GM19239 (cell line): ENCODE measurements at regions not wholly inside any gene's neighbourhood (a gene's known extent, or its start where the extent isn't known, plus 50 kb on each side); places are given as distances from the start of the nearest gene placed in this dataset.
"Not testable (repeated sequence)": the region's sequence is repeated elsewhere in the genome, so short reads cannot be mapped to it uniquely, and the experiment has no call there.

Experiments used
- DNase-seq: peaks from one replicate; pipeline ENCODE4 v3.0.0; 2011; ENCODE audit warnings: low spot score; ENCODE audit not compliant: insufficient read length
- FAIRE-seq: peaks from 2 replicates; lab custom pipeline; 2011; peaks lifted over from hg19 to GRCh38; lab: Jason Lieb, UNC

DNA sequence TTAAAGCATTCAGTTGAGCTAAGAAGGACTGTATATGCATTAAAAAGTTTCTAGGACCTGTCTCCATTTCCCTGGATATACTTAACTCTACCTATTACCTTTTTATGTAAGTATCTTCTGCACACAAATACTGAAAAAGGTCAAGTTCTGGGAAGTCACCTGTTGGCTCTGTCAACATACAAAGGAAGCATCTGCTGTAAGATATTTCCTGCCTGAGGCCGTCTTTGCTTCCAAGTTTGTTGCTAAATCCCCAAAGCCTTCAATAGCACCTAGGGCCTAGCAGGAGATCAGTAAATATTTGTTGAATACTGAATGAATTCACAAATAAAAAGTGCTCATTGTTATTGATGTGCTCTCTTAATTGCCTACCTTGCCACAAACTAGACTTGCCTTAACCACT, 188.4 kb downstream of the DUSP6 start:
- FAIRE-seq = no peak
- DNase-seq = no peak

DNA sequence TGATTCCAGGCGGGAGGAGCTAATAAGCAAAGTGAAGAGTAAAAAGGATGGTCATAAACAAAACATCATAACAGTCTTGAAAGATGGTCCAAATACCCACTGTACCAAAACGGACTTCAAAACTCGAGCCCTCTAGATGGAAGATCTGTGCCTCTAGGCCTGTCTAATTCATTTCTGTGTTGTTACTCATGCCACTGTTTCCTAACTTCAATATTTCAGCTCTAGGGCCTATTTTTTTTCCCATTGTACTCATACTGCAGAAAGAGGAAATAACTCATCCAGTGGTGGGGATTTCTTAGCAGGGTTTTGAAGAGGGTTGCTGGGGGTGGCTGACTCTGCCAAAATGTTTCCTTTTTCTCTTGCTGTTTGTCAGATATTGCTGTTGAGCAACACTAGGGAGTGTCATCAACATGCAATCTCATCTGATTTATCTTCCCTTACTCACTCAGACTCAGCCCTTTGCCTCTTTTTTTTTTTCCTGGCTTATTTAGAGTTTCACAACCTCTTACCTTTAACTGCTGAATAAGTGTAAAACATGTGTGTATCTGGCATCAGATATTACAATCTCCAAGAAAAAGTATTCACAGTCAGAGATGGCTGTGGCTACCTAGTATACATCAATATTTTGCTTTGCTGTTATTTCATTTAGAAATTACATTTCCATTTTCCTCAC, 189.6 kb downstream of the DUSP6 start:
- DNase-seq (no peak), FAIRE-seq (no peak)

- FAIRE-seq (no peak), DNase-seq (no peak)
Observed at GRCh38 chr12:89161557-89161956, 190.7 kb downstream of the DUSP6 start.

- FAIRE-seq (no peak), DNase-seq (no peak)
Observed at GRCh38 chr12:89160716-89161123, 191.6 kb downstream of the DUSP6 start.

GRCh38 chr12:89157413-89157812, 194.9 kb downstream of the DUSP6 start:
- no peak for FAIRE-seq
- no peak for DNase-seq

GRCh38 chr12:89156862-89157262, 195.4 kb downstream of the DUSP6 start:
- no peak for DNase-seq

GRCh38 chr12:89156340-89156739, 196.0 kb downstream of the DUSP6 start:
- DNase-seq = no peak
- FAIRE-seq = no peak

More at GRCh38 chr12:89156862-89157262, 195.4 kb downstream of the DUSP6 start:
- no peak for FAIRE-seq

DNA sequence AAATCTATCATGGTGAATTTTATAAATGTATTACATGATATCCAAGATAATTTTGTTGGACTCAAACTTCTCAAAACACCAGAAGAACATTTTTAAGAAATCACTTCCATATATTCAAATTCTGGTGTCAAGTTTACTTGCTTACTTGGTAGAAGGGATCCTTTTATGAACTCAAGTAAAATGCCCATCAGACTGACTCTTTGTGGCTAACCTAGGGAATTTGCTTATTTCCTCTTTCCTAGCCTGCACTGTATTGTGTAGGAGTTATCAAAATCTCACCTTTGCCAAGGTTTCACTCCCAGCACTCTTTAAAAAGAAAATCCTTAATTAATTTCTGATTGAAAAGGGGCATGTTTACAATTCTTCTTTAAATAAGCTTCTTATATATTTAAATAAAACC, 196.5 kb downstream of the DUSP6 start:
- no peak for DNase-seq
- FAIRE-seq = no peak

- no peak for DNase-seq
- FAIRE-seq = no peak
Observed at GRCh38 chr12:89154743-89155499, 197.4 kb downstream of the DUSP6 start.

- no peak for FAIRE-seq
- DNase-seq = no peak
Observed at GRCh38 chr12:89153341-89153740, 199.0 kb downstream of the DUSP6 start.

DNA sequence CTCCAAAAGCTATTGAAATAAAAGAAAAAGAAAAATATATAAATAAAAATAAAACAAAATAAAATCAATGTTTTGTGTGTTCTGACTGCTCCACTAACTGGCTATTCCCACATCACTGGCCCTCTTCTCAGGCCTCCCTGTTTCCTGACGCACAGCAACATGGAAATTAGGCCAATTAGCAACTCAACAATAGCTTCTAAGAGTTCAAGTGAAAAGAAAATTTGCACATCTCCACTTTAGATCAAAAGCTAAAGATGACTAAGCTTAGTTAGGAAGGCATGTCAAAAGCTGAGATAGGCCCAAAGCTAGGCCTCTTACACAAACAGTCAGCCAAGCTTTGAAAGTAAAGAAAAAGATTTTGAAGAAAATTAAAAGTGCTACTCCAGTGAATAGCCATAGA, 200.8 kb downstream of the DUSP6 start:
- DNase-seq (no peak), FAIRE-seq (no peak)

- not testable (repeated sequence) for DNase-seq, FAIRE-seq
Observed at GRCh38 chr12:89150789-89151188, 201.5 kb downstream of the DUSP6 start.

- no peak for FAIRE-seq
Observed at GRCh38 chr12:89140602-89141238, 211.6 kb downstream of the DUSP6 start.

GRCh38 chr12:89140141-89140540, 212.2 kb downstream of the DUSP6 start:
- no peak for FAIRE-seq

More at GRCh38 chr12:89140602-89141238, 211.6 kb downstream of the DUSP6 start:
- DNase-seq = no peak

DNA sequence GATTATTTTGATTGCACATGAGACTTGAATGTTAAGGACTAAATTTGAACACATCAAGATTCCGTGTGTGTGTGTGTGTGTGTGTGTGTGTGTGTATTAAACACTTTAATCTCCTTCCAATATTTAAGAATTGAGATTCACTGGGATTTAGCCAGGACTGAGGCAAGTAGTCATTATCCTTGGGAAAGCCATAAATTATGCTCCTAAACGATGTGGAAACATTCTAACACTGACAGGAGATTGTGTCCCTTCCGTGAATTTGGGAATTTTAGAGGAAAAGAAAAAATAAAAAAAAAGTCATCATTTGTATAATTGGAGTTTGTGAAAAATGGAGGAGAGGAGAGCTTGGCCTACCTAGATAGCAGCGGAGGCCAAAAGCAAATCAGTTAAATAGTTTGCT, 212.9 kb downstream of the DUSP6 start:
- no peak for FAIRE-seq
- no peak for DNase-seq

More at GRCh38 chr12:89140141-89140540, 212.2 kb downstream of the DUSP6 start:
- DNase-seq = no peak

DNA sequence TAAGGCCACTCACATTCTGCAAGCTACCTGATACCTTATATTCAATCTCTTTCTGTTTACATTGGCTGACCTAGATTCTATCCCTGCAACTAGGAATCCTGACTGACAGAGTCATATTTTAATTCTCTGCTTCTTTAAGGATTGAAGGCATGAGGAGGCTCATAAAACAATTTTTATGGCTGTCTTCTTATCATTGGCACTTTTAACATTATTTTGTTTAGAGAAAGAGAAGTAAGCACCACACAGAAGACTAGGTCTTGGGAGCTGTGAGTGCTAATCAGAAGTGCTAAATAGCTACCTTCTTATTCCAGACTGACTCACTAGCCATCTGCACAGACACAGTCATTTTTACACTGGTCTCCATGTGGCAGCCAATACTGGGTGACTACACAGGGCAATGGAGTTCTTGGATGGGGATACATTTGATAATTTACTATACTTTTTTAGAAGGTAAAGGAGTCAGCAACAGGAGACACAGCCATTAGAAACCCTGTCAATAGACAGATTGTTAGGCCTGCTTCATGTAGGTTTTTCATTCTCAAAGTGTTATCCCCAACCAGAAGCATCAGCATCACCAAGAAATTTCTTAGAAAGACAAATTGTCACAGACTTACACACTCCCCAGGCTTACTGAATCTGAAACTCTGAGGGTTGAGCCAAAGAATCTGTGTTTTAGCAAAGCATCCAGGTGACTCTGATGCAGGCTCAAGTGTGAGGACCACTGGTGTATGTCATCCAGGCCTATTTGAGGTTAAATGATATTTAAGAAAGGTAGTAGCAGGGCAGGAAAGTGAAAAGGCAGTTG, 214.1 kb downstream of the DUSP6 start:
- DNase-seq = no peak
- FAIRE-seq = no peak

DNA sequence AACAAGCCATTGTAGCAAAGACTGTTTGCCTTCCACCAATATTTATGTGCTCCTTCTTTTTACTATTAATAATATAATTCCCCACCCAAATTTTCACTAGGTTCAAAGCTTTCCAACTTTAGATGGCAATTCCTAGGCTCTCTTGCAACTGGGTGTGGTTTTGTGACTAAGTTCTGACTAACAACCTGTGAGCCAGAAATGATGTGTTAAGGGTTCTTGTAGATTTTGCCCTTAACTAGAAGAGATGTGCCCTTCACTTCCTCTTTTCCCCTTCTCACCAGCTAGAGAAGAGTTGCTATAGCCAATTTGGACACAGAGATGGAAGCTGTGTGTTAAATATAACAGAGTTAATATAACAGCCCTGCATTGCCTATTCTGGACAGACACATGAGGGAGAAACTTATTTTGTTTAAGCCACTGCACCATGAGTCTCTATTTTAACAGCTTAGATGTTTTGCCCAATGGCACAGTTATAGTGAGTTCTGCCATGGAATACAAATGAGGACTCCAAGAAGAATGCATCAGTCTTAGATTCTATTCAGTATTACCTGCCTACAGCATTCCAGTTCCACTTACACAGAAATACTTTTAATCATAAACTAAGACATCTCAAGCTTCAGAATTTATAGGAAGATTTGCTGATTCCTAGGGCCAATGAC, 216.2 kb downstream of the DUSP6 start:
- no peak for FAIRE-seq
- no peak for DNase-seq

- FAIRE-seq = no peak
- DNase-seq = no peak
Observed at GRCh38 chr12:89134213-89134770, 218.0 kb downstream of the DUSP6 start.

- DNase-seq (no peak), FAIRE-seq (no peak)
Observed at GRCh38 chr12:89129167-89129870, 223.0 kb downstream of the DUSP6 start.
